Muscle of arm (tissue), 1 donor: ENCODE measurements at regions not wholly inside any gene's neighbourhood (a gene's known extent, or its start where the extent isn't known, plus 50 kb on each side); places are given as distances from the start of the nearest gene placed in this dataset.

ENCODE experiments used
- DNase-seq: peaks from one replicate; pipeline ENCODE4 v3.0.0-alpha.2; 2013

DNA sequence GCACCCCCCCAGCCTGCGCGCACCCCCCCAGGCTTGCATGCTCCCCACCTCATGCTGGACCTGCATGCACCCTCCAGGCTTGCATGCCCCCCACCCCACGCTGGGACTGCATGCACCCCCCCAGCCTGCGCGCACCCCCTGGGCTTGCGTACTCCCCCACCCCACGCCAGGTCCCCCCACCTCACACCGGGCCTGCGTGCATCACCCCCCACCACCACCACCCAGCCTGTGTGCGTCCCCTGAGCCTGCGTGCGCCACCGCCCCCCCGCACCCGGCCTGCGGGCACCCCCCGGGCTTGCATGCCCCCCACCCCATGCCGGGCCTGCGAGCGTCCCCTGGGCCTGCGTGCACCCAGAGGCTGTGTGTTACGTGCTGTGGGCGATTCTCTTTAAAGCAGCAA, 61.0 kb upstream of the SLCO4A1 start:
- no peak for DNase-seq

DNA sequence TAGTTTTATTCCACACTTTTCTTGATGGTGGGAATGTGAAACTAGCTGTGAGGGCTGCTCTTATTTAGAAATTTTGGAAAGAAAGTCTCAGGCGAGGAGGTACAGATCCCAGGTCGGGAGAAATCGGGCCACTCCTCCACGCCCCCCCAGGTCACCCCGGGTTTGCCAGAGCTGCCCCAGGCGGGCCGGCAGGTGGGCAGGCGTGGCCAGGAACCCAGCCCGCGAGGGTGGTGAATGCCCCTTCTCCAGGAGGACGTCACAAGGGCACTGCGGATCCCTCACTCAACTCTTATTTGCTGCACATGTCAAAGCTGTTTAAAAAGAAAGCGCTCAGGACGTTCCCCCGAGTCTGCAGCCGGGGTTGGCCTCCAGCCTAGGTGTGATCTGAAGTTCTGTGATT, 60.5 kb upstream of the SLCO4A1 start:
- no peak for DNase-seq

DNA sequence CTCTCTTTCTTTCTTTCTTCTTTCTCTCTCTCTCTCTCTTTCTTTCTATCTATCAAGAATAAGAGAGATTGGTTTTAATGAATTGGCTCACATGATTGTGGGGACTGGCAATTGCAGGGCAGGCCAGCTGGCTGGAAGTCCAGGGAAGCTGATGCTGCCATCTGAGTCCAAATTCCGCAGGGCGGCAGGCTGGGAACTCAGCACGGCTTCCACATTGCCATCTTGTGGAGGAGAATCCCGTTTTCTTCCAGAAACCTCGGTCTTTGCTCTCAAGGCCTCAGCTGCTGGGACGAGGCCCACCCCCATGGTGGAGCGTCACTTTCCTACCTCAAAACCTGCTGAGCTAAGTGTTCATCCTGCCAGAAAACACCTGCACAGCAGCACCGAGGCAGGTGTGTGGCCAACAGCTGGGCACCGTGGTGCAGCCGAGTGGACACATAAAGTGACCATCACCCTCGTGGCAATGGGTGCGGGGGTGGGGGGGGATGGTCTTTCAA, 58.8 kb upstream of the SLCO4A1 start:
- no peak for DNase-seq

DNA sequence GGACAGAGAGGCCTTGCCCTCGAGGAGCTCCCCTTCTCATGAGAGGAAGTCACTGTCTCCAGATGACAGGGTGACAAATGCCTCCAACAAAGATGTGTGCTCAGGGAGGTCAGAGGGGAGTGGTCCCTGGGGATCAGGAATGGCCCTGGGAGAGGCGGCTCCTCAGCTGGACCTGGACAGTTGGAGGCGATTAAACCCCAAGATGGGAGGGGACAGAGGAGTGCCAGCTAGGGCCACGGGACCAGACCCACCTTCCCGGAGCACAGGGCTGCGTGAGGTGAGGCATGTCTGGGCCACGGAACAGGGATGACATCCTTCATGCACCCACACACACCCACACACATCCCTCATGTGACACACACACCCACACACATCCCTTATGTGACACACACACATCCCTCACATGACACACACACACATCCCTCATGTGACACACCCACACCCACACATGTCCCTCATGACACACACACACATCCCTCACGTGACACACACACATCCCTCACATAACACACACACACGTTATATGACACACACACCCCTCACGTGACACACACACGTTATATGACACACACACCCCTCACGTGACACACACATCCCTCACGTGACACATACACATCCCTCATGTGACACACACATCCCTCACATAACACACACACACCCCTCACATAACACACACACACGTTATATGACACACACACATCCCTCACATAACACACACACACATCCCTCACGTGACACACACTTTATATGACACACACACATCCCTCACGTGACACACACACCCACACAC, 57.4 kb upstream of the SLCO4A1 start:
- no peak for DNase-seq

DNA sequence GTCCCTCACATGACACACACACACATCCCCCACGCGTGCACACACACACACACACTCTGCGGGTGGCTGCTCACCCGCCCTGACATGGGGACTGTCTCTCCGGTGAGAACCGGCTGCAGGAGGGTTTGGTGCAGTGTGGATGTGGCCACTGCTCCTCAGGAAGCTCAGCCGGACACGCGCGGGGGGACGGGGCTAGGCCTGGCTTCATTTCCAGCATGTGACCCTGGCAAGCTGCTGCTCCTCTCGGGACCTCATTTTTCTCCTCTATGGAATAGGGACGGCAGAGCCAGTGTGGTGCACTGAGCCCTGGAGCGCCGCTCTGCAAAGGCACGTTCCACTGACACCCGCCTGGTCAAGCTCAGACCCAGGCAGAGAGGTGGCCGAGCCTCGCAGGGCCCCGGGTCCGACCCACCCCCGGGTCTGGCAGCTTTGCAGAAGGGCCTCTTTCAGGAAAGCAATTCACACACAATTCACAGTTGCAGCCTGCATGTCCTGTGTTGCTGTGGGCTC, 56.8 kb upstream of the SLCO4A1 start:
- DNase-seq = no peak

DNA sequence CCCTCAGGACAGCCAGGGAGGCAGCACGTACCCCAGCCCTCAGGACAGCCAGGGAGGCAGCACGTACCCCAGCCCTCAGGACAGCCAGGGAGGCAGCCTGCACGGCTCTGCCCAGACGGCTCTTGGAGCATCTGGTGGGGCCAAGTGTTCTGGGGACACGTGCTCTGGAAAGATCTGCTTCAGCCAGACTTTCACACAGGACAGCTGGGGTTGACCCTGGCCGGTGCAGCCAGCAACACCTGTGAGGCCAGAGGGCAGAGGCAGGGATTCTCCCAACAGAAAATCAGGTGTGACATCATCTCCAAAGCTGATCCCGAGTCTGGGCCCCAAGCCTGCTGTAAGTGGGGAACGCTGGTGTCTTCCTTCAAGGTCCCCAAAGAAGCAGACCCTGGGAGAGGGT, 55.5 kb upstream of the SLCO4A1 start:
- DNase-seq = no peak

DNA sequence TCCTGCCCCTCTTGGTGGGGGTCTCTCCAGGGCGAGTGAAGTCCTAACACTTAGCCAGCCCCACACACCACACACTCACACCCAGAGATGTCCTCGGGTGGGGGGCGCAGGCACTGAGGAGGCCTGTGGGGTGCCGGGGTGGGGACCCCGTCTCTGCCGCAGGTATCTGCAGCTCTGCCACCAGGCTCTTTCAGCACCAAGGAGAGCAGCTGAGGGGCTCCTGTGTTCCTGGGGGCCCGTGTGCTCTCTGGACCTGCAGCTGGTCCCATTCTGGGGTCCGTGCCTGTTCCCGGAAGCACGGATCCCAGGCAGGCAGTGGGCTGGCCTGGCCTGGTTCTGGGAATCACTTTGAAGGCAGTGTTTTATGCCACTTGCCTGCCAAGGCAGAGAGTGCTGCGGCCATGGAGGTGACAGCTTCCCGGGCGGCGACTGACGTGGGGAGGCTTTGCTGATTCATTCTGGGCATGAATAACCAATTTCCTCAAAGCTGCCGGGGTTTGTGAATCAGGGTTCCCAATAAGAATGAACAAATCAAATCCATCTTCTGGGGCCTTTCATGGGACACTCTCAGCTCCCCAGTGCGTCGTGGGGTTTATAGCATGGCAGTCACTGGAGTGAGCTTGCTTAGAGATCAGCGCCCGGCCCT, 54.4 kb upstream of the SLCO4A1 start:
- no peak for DNase-seq

DNA sequence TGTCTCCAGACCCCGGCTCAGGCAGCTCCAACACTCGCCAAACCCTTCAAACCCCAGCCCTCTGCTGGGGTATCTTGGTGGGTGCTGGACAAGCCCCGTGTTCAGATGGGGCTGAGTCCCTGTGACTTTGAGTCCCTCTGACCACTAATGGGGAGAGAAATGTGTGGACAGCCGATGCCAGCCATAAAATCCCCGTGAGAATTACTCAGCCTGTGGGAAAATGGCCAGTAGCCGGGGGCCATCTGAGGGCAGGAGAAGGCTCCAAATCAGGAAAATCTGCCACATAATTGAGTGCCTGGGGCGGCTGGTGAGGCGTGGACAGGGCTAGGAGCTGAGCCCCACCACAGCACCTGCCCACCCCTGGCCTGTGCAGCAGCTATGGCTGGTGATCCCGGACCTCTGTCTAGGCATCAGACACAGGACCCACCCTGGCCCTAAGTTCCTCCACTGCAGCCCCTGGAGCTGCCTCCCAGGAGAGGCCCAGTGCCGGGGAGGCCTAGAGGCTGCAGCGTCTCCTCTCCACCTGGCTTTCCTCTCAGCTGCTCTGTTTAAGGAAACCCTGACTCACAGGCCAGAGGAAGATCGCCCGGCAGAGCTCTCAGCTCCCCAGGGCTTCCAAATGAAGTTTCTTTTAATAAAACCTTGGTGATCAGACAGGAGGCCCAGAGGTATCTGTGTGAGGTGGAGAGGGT, 53.7 kb upstream of the SLCO4A1 start:
- no peak for DNase-seq

DNA sequence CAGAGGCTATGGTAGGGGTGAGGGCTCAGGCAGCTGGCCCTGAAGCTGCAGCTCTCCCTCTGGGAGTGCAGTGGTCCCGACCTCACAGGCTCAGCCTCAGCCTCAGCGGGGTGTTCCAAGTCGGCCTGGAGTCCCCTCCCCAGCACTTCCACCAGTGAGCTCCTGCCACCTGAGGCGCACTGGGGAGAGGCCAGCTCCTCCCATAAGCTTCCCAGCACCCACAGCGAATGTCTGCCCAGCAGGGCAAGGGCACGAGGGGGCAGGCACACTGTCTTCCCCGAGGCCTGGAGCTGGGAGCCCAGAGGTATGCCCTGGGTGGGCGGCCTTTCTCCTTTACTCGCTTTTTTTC, 53.2 kb upstream of the SLCO4A1 start:
- DNase-seq = no peak

DNA sequence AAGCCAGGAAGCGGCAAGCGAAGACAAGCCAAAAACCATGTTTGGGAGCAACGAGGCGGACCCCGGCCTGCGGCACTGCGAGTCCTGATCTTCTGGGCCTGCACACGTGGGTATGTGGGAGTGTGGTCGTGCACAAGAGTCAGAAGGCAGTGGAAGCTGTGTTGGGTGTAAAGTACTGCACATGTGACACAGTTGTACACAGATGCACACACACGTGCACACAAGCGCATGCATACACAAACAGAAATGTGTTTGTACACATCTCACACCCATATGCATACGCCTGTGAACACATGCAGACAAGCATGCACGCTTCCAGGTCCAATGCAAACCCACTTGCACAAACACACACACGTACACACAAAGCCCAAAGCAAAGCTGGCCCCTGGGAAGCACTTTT, 52.6 kb upstream of the SLCO4A1 start:
- no peak for DNase-seq

DNA sequence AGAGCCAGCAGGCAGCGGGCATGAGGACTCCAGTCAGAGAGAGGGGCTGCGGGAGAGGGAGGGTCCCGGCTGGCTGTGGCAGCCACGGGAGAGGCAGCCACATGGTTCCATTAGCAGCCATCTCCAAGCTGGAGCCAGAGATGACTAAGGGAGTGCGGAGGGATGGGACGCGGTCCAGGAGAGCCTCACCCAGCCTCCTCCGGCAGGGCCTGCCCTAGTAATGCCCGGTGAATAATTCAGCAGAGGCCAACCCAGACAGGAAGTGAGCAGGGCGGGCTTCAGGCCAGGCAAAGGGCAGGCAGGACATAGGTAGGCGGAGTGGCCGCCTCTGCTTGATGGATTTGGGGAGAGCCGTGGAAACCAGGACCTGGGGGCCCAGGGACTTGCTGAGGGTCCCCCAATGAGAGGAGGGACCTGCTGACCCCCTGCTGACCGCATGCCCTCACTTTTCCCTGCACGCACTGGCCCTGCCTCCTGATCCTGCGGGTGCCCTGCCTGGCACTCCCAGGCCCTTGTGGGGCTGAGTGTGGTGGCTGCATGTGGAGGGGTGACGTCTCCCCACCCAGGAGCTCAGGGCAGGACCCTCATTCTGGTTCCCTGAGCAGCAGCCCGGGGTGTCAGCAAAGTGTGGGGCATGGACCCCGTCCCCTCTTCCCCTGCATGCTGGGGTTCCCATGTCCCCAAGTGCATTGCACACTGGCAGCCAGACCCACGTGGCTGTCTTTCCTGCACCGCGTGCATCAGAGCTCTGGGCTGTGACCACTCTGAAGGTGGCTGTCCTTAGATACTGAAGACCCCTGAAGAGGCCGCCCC, 51.8 kb upstream of the SLCO4A1 start:
- no peak for DNase-seq

DNA sequence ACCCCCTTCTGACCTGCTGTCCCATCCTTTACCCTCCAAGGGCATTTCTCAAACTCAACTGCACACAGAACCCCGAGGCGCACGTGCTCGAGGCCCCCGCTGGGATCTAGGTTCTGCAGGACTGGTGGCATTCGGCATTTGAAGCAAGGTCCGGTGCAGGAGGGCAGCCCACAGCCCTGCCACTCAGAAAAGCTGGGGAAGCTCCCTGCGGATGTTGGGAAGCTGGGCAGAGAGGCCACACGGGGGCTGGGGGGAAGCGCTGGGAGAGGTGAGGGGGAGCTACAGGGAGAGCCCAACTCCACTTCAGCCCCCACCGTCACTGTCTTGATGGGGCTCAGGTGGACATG, 51.2 kb upstream of the SLCO4A1 start:
- DNase-seq = no peak

DNA sequence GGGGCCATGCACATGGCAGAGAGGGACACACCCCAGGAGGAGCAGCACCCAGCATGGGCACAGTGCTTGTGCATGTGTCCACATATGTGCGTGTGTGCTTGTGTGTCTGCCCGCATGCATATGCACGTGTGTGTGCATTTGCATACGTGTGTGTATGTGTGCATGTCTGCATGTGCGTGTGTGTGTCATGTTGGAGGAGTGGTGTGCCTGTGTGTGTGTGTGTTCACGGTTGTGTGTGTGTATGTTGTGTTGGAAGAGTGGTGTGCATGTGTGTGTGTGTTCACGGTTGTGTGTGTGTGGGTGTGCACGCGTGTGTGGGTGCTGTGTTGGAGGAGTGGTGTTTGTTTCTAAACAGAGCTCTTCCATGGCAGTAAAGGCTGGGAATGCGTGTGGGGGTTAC, 50.7 kb upstream of the SLCO4A1 start:
- no peak for DNase-seq
